Esophagus muscularis mucosa (tissue), 4 donors: ENCODE measurements at regions not wholly inside any gene's neighbourhood (a gene's known extent, or its start where the extent isn't known, plus 50 kb on each side); places are given as distances from the start of the nearest gene placed in this dataset.
"Not testable (repeated sequence)": the region's sequence is repeated elsewhere in the genome, so short reads cannot be mapped to it uniquely, and the experiment has no call there.

Experiments
- DNase-seq: peaks from one replicate; pipeline ENCODE4 v3.0.0-alpha.2; 2017; ENCODE audit errors: extremely low spot score
- H3K27ac ChIP-seq, 4 donors: fragments of 200-600 bp; sonication (generic); replicated peaks in 1 of 4; 1 replicate in 3 of 4; 2 replicates in 1 of 4; pipeline ENCODE4 v1.5.1; 2016 to 2019; ENCODE audit warnings: mild to moderate bottlenecking in 1 of 4
- H3K27me3 ChIP-seq, 4 donors: fragments of 200-600 bp; sonication (generic); one replicate each; pipeline versions ENCODE4 v1.5.1 to v1.6.0; 2016 to 2019
- H3K36me3 ChIP-seq, 4 donors: fragments of 200-600 bp; sonication (generic); one replicate each; pipeline ENCODE4 v1.5.1; 2016 to 2019
- H3K4me1 ChIP-seq, 4 donors: fragments of 200-600 bp; sonication (generic); one replicate each; pipeline ENCODE4 v1.5.1; 2016 to 2019
- H3K4me3 ChIP-seq, 4 donors: fragments of 200-600 bp; sonication (generic); 1 replicate in 2 of 4; 2 replicates in 2 of 4; pipeline ENCODE4 v1.5.1; 2016 to 2019; ENCODE audit warnings: mild to moderate bottlenecking in 4 of 4, moderate library complexity in 1 of 4
- H3K9me3 ChIP-seq, 4 donors: fragments of 200-600 bp; sonication (generic); 1 replicate in 3 of 4; 2 replicates in 1 of 4; pipeline ENCODE4 v1.5.1; 2016 to 2019
- EP300 ChIP-seq: sonication (generic); formaldehyde crosslinking; IDR thresholded peaks from one replicate; pipeline ENCODE4 v1.6.1; 2017; ENCODE audit warnings: antibody characterized with exemption
- POLR2A ChIP-seq: fragments of 450-650 bp; IDR thresholded peaks from one replicate; pipeline ENCODE4 v1.6.1; 2017; ENCODE audit warnings: antibody characterized with exemption, moderate library complexity, mild to moderate bottlenecking, low read depth
- POLR2AphosphoS5 ChIP-seq, 2 donors: sonication (generic); formaldehyde crosslinking; IDR thresholded peaks; one replicate each; pipeline ENCODE4 v1.6.1; 2017; ENCODE audit warnings: antibody characterized with exemption in 2 of 2
- WGBS: methylation state at CpG from one replicate; pipeline ENCODE4 v1.1.5; 2018; 5-methylcytosine and 5-hydroxymethylcytosine counted together
- intact Hi-C: fragments of 100-400 bp; cut with DNase I; formaldehyde crosslinking; loops from one replicate; pipeline ENCODE4 v1.15.1; 2023
- TF ChIP-seq, protein P1 (sequence below), 3 experiments: fragments of 200-600 bp in 2 of 3; fragments of 450-650 bp in 1 of 3; sonication (generic) in 2 of 3; IDR thresholded peaks; one replicate each; pipeline ENCODE4 v1.5.1; 2017 to 2019; ENCODE audit warnings: antibody characterized with exemption in 3 of 3, mild to moderate bottlenecking in 2 of 3, moderate library complexity in 1 of 3

DNA sequence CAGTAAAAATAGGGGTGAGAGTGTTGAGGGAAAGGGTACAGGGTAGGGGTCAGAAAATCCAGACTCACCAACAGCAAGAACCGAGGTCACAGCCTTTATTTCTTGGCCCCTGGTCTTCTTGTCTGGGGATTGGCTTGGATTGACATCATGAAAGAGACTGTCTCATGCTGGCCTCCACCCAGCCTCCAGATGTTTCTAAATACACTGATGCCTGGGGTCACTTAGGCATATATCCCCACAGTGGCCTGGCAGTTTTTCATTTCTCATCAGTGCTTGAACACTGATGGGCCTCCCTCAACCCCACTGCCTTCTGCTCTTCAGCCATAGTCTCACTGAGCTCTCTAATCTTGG, 173.9 kb downstream of the RTL9 start:
- WGBS: 29% methylated on average over 1 of the region's 1 CpG
- H3K4me3 ChIP-seq: no peak overlapping the region
- H3K36me3 ChIP-seq: no peaks in the 10 kb centered on the region
- TF ChIP-seq, protein P1, sequence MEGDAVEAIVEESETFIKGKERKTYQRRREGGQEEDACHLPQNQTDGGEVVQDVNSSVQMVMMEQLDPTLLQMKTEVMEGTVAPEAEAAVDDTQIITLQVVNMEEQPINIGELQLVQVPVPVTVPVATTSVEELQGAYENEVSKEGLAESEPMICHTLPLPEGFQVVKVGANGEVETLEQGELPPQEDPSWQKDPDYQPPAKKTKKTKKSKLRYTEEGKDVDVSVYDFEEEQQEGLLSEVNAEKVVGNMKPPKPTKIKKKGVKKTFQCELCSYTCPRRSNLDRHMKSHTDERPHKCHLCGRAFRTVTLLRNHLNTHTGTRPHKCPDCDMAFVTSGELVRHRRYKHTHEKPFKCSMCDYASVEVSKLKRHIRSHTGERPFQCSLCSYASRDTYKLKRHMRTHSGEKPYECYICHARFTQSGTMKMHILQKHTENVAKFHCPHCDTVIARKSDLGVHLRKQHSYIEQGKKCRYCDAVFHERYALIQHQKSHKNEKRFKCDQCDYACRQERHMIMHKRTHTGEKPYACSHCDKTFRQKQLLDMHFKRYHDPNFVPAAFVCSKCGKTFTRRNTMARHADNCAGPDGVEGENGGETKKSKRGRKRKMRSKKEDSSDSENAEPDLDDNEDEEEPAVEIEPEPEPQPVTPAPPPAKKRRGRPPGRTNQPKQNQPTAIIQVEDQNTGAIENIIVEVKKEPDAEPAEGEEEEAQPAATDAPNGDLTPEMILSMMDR (IDR thresholded peaks at IDR 0.05): no peak
- TF ChIP-seq EP300 (no peak), POLR2A (no peak), POLR2AphosphoS5 (IDR thresholded peaks at IDR 0.05) (no peak)
- no peaks in the 10 kb centered on the region for H3K4me1 ChIP-seq
- no peak for DNase-seq
- peaks cover 0 to 3% (median 0%) of the 10 kb centered on the region in 4 donors for H3K9me3 ChIP-seq
- intact Hi-C loops: no loop called here
- peaks cover 0 to 11% (median 0%) of the 10 kb centered on the region in 4 donors for H3K27me3 ChIP-seq
- no peak overlapping the region for H3K27ac ChIP-seq

DNA sequence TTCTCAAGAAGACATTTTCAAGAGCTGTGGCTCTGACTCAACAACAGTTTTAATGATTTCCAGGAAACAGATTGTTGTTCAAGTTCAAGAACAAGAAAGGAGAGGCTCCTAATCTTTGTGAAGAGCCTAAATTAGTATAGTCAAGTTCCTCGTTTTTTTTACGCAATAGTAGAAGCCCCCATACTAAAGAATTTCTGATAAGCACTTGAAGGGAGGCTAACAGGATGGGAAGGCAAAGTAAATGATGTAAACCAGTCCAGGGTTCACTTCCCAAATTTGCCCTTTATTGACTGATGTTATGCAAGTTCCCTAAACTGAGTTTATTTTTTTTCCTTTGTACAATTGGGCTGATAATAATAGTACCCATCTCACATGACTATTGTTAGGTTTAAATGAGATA, 178.2 kb downstream of the RTL9 start:
- Histone ChIP-seq H3K9me3 (peaks cover 0 to 19% (median 0%) of the 10 kb centered on the region in 4 donors), H3K4me3 (no peak overlapping the region), H3K27ac (no peak overlapping the region), H3K27me3 (peaks cover 0 to 11% (median 0%) of the 10 kb centered on the region in 4 donors), H3K4me1 (no peaks in the 10 kb centered on the region), H3K36me3 (no peaks in the 10 kb centered on the region)
- DNase-seq: no peak
- TF ChIP-seq POLR2AphosphoS5 (IDR thresholded peaks at IDR 0.05) (no peak), POLR2A (no peak), EP300 (no peak)
- TF ChIP-seq, protein P1 (IDR thresholded peaks at IDR 0.05): no peak
- intact Hi-C loops: no loop called here
- 53% methylated on average over 2 of the region's 2 CpGs for WGBS

DNA sequence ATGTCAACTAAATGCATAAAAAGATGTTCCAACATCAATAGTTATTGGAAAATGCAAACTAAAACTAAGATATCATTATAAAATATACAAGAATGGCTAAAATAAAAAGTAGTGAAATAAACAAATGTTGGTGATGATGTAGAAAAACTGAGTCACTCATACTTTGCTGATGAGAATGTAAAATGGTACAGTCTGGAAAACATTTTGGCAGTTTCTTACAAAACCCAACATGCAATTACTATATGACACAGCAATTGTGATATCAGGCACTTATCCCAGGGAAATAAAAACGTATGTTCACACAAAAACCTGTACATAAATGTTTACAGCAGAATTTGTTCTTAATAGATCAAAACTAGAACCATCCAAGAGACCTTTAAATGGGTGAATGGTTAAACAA, 182.6 kb downstream of the RTL9 start:
- Histone ChIP-seq H3K27ac (no peak overlapping the region), H3K4me3 (no peak overlapping the region), H3K9me3 (peaks cover 0 to 19% (median 0%) of the 10 kb centered on the region in 4 donors), H3K4me1 (no peaks in the 10 kb centered on the region), H3K27me3 (peaks cover 0 to under 1% (median 0%) of the 10 kb centered on the region in 4 donors), H3K36me3 (no peaks in the 10 kb centered on the region)
- DNase-seq: no peak
- intact Hi-C loops: no loop called here
- TF ChIP-seq EP300: no peak
- TF ChIP-seq POLR2A: no peak
- TF ChIP-seq, protein P1 (IDR thresholded peaks at IDR 0.05): no peak
- no peak for TF ChIP-seq POLR2AphosphoS5 (IDR thresholded peaks at IDR 0.05)
- 50% methylated on average over 1 of the region's 1 CpG for WGBS

DNA sequence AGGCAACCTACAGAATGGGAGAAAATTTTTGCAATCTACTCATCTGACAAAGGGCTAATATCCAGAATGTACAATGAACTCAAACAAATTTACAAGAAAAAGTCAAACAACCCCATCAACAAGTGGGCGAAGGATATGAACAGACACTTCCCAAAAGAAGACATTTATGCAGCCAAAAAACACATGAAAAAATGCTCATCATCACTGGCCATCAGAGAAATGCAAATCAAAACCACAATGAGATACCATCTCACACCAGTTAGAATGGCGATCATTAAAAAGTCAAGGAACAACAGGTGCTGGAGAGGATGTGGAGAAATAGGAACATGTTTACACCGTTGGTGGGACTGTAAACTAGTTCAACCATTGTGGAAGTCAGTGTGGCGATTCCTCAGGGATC, 192.2 kb downstream of the RTL9 start:
- H3K27me3 ChIP-seq, H3K4me3 ChIP-seq, H3K36me3 ChIP-seq, H3K27ac ChIP-seq, H3K4me1 ChIP-seq, H3K9me3 ChIP-seq, DNase-seq, intact Hi-C loops: not testable (repeated sequence)
- 83% methylated on average over 4 of the region's 4 CpGs for WGBS

DNA sequence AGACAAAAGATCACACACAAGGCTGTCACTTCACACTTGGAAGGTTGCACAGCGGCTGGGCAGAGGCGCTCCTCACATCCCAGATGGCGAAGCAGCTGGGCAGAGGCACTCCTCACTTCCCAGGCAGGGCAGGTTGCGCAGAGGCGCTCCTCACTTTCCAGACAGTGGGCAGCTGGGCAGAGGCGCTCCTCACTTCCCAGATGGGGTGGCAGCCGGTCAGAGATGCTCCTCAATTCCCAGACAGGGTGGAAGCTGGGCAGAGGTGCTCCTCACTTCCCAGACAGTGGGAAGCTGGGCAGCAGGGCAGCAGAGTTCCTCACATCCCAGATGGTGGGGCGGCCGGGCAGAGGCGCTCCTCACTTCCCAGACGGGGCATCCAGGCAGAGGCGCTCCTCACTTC, 199.2 kb downstream of the RTL9 start:
- peaks cover 0 to 28% (median 0%) of the 10 kb centered on the region in 4 donors for H3K9me3 ChIP-seq

More for the DNA sequence above, 199.2 kb downstream of the RTL9 start:
- no peak overlapping the region for H3K27ac ChIP-seq
- H3K4me1 ChIP-seq: no peaks in the 10 kb centered on the region
- H3K27me3 ChIP-seq: no peaks in the 10 kb centered on the region
- no peak for DNase-seq
- H3K4me3 ChIP-seq: no peak overlapping the region
- 94% methylated on average over 9 of the region's 12 CpGs for WGBS
- no peaks in the 10 kb centered on the region for H3K36me3 ChIP-seq
- TF ChIP-seq, protein P1 (IDR thresholded peaks at IDR 0.05): no peak
- TF ChIP-seq POLR2A (no peak), POLR2AphosphoS5 (IDR thresholded peaks at IDR 0.05) (no peak), EP300 (no peak)
- intact Hi-C loops: no loop called here
